GM19240 (cell line): ENCODE measurements at regions not wholly inside any gene's neighbourhood (a gene's known extent, or its start where the extent isn't known, plus 50 kb on each side); places are given as distances from the start of the nearest gene placed in this dataset.
"Not testable (repeated sequence)": the region's sequence is repeated elsewhere in the genome, so short reads cannot be mapped to it uniquely, and the experiment has no call there.

ENCODE experiments used
- DNase-seq: peaks from one replicate; pipeline ENCODE4 v3.0.0; 2011; ENCODE audit warnings: low spot score; ENCODE audit not compliant: insufficient read length

GRCh38 chr14:106788534-106788933 is 1262.2 kb downstream of the TMEM121 start:
- no peak for DNase-seq

GRCh38 chr14:106789318-106789717 is 1262.9 kb downstream of the TMEM121 start:
- DNase-seq: no peak

DNA sequence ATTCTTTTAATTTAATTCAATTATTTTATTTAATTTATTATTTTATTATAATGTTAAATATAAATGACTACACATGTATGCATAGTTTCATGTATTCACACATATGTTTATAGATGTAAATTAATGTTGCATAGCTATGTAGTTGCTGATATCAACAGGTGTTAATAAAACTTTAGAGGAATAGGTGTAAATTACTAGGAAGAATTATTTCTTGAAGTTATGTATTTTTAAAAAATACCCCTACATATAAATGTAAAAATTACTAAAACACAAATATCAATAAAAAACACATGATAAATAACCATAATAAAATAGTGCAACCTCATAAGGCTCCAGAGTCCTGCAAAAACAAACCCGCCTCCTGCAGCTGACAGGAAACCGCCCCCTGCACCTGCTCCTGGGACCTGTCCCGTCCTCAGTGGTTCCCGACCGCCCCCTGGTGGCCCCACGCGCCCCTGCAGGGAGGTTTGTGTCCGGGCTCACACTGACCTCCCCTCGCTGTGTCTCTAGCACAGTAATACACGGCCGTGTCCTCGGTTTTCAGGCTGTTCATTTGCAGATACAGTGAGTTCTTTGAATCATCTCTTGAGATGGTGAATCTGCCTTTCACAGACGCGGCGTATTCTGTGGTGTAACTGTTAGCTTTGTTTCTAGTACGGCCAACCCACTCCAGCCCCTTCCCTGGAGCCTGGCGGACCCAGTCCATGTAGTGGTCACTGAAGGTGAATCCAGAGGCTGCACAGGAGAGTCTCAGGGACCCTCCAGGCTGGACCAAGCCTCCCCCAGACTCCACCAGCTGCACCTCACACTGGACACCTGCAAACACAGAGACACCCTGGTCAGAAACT is 1264.0 kb downstream of the TMEM121 start:
- DNase-seq: peak; percentile 32

GRCh38 chr14:106792543-106792942 is 1266.2 kb downstream of the TMEM121 start:
- DNase-seq: no peak

- not testable (repeated sequence) for DNase-seq
Measured at GRCh38 chr14:106798166-106798565, 1271.8 kb downstream of the TMEM121 start.

DNA sequence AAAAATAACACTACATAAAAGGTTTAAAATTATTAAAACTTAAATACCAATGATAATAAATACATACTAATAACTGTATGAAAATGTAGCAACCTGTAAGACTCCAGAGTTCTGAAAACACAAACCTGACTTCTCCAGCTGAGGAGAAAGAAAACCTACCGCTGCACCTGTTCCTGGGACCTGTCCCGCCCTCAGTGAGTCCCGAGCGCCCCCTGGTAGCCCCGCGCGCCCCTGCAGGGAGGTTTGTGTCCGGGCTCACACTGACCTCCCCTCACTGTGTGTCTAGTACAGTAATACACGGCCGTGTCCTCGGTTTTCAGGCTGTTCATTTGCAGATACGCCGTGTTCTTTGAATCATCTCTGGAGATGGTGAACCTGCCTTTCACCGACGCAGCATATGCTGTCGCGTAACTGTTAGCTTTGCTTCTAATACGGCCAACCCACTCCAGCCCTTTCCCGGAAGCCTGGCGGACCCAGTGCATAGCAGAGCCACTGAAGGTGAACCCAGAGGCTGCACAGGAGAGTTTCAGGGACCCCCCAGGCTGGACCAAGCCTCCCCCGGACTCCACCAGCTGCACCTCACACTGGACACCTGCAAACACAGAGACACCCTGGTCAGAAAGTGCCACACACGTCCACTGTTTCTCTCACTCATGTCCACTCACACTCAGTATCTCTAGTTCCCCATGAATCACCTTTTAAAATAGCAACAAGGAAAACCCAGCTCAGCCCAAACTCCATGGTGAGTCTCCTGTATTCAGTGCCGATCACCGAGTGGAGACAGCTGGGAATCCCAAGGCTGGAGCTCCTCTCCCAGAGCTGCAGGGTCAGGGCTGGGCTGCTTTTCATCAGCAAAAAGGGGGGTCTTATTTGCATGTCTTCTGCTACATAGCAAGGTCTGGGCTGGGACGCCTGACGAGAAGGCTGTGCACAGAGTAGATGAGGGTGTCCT is 1276.3 kb downstream of the TMEM121 start:
- DNase-seq: no peak

DNA sequence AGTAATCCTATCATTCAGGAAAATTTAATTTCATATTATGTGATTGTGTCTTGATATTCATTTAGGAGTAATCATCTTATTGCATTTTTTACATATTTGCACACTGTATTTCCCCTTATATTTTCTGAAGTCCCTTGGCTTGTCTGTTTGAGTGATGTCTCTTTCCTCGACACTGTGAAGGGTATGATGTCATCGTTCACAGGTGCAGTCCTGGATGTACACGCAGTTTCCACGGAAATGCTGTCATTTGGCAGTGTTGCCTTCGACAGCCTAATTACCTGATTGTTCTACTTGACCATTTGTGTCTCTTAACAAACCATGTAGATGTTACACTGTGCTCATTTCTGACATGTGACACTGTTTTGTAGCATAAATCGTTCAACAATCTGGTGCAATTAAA is 1277.0 kb downstream of the TMEM121 start:
- DNase-seq: no peak

DNA sequence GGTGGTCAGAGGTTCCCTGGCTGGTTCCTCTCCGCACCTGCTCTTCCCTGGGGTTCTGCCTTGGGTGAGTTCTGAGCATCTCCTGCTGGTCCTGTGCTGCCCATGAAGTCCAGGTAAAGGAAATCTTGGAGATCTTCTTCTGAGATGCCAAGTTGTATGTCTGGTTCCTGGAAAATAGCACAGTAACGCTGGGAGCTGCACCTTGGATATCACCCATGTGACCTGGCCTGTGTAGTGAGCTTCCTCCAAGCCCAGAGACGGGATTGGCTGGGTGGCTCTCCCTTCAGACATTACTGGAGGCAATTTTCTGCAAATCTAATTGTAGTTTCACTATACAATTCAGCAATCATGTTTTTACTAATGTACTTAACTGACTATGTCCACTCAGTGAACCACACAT is 1281.1 kb downstream of the TMEM121 start:
- DNase-seq: no peak

GRCh38 chr14:106808458-106808857 is 1282.1 kb downstream of the TMEM121 start:
- DNase-seq: no peak

DNA sequence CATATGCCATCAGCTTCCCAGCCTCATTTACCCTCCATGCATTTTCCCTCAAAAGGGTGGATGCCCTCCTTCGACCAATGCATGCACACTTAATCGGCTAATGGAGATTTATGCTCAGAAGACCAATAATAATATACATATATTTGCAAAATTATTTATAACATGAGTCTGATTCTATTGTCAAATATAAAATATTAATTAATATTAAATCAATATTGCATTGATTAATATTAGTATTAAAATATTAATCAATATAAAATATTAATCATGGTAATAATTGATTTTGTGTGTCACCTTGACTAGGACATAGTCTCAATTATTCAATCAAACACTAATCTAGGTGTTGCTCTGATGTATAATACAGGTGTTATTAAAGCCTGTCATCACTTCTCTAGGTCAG is 1282.5 kb downstream of the TMEM121 start:
- DNase-seq: no peak

DNA sequence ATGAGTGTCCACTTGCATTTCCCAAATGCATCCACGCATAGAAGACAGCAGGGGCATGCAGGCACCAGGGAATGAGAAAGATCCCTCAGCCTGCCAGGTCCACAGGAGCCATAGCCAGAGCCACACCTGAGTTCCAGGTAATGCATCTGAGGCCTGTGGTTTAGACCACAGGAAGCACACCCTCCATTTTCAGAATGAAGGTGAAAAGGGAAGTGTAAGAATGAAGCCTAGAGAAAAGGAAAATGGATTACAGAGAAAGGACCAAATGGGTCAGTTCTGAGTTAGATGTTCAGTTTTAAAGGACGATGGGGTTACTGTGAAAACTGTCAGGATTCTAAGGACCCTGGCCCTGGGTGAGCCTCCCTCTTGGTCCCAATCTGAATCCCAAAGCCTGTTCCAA is 1283.2 kb downstream of the TMEM121 start:
- DNase-seq: no peak

- not testable (repeated sequence) for DNase-seq
Measured at GRCh38 chr14:106810168-106810567, 1283.8 kb downstream of the TMEM121 start.

GRCh38 chr14:106811162-106811561 is 1284.8 kb downstream of the TMEM121 start:
- DNase-seq: no peak

GRCh38 chr14:106812788-106813476 is 1286.5 kb downstream of the TMEM121 start:
- DNase-seq: no peak

GRCh38 chr14:106813477-106813823 is 1287.1 kb downstream of the TMEM121 start:
- no peak for DNase-seq

- no peak for DNase-seq
Measured at GRCh38 chr14:106820119-106820518, 1293.7 kb downstream of the TMEM121 start.

DNA sequence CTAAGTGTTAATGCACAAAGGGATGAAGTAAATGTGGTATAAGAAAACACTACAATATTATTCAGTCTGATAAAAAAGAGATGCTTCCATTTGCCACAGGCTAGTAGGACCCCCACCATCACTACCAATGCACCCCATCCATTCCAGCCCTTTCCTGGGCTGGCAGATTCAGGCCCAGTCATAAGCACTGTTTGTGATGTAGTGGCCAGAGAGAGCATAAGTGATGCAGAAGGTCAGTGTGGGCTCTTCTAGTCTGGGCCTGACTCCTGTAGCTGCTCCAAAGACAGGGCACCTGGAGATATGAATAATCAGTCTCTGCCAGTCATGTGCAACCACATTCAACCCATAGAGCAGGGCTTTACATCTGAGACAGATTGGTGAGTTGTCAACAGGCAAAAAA is 1294.7 kb downstream of the TMEM121 start:
- no peak for DNase-seq

DNA sequence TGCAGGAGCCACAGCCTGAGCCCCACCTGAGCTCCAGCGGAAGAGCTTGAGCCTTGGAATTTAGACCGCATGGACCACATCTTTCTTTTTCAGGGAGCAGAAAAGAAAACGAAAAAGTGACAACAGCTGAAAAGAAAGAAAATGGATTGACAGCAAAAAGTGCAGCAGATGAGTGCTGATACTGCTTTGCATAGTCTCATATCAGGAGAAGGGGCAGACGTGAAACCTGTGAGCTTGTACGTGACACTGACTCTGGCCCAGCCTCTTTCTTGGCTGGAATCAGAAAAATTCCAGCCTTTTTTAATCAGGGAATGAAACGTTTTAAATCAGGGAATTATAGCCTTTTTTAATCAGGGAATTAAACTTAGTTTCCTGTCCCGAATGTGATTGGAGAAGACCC is 1296.5 kb downstream of the TMEM121 start:
- DNase-seq: no peak

DNA sequence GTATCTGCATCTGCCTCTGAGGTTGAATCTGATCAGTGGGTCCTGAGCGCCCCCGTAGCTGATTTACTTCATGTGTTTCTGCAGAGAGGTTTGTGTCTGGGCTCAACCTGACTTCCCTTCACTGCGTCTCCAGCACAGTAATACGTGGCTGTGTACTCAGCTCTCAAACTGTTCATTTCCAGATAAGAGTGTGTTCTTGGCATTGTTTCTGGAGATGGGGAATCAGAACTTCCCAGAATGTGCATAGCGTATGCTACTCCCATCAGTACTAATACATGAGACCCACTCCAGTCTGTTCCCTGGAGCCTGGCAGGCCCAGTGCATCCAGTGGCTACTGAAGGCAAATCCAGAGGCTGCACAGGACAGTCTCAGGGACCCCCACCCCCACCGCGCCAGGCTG is 1297.2 kb downstream of the TMEM121 start:
- no peak for DNase-seq

GRCh38 chr14:106826833-106827369 is 1300.5 kb downstream of the TMEM121 start:
- DNase-seq: no peak

DNA sequence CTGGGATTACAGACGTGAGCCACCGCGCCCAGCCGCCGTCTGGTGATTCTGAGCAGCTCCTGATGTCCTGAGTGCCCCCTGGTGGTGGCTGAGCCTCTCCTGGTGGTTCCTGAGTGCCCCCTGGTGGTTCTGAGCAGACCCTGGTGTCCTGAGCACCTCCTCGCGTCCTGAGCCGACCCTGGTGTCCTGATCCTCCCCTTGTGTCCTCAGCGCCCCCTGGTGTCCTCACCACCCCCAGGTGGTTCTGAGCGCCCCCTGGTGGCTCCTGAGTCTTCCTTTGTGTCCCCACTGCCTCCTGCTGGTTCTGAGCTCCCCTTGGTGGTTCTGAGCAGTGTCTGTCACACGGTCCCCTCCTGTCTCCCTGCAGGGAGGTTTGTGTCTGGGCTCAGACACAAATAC is 1304.9 kb downstream of the TMEM121 start:
- no peak for DNase-seq

GRCh38 chr14:106837870-106838269 is 1311.5 kb downstream of the TMEM121 start:
- DNase-seq: no peak
